HG03354 (cell line): ENCODE measurements at regions not wholly inside any gene's neighbourhood (a gene's known extent, or its start where the extent isn't known, plus 50 kb on each side); places are given as distances from the start of the nearest gene placed in this dataset.

Experiments
- ATAC-seq: cut with Tn5 transposase; IDR thresholded peaks from one replicate; pipeline ENCODE4 v1.9.1; 2021; ENCODE audit warnings: mild to moderate bottlenecking; ENCODE audit not compliant: unreplicated experiment, poor library complexity, severe bottlenecking

DNA sequence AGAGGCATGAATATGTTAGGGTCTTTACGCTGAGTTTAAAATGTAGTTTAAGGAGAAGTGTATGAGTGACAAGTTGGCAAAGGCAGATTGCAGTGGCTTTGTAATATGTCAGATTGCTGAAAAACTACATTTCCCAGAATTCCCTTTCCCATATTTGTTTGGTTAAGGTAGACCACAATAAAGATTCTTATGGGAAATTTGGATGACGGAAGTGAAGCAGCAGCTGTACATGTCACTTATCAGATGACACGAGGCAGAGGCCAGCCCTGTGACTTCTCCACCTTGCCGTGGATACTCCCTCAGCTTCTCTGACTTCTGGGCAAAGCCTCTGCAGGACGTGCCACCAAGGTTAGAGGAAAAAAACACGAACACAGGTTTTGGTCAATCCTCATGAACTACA is 229.7 kb upstream of the DKK2 start:
- no peak for ATAC-seq

- no peak for ATAC-seq
Measured at GRCh38 chr4:107261241-107261874, 225.2 kb upstream of the DKK2 start.

- no peak for ATAC-seq
Measured at GRCh38 chr4:107258359-107258758, 222.2 kb upstream of the DKK2 start.

DNA sequence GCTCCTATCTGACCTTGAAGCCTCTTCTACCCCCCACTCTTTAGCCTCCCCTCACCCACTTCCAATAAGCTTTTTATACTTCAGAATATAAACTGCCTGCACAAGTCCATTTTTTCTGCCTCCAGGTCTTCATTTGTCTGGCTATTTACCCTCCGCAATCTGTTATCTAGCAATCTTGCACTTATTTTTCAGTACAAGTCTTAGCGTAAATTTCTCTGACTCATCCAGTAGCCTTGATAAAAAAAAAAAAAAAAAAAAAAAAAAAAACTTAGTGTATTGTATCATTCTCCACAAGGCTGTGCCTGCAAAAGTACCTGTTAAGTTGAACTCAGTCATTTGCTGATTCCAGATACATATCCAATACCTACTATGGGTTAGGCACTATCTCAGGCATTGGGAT is 219.5 kb upstream of the DKK2 start:
- ATAC-seq, result no peak

- no peak for ATAC-seq
Measured at GRCh38 chr4:107255114-107255513, 219.0 kb upstream of the DKK2 start.

- ATAC-seq, result no peak
Measured at GRCh38 chr4:107253579-107254068, 217.5 kb upstream of the DKK2 start.

DNA sequence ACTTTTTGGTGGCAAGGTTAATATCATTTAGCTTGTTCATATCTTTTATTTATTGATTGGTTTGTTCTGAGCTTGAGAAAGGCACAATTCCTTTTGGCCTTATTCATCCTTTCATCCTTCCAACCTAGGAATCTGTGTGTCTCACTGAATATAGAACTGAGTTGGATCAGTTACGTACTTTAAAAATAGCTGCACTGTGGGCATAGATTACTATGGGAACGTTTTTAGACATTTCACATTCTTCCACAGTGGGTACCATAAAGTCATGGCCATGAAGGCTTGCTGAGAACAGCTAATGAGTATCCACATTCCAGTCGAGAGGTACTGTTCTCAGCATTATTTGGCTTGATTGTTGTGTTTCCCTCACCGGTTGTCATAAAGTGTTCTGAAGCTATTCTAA is 217.0 kb upstream of the DKK2 start:
- no peak for ATAC-seq

DNA sequence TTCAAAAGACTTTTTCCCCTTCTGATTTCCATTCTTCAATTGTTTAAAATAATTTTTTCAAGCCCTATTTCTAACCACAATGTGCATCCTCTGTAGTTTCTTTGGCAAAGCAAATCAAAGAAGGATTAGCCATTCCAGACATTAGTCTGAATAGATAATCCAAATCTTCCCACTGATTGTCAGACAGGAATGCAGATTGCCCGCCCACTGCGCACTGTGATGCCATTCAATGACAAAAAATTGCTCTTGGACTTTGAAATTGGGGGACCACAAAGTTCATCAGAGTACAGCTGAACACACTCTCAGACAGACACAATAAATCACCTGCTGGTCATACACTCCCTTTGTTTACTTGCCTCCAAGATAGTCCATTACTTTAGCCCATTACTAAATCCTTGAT is 216.5 kb upstream of the DKK2 start:
- no peak for ATAC-seq

- no peak for ATAC-seq
Measured at GRCh38 chr4:107248571-107248970, 212.5 kb upstream of the DKK2 start.

DNA sequence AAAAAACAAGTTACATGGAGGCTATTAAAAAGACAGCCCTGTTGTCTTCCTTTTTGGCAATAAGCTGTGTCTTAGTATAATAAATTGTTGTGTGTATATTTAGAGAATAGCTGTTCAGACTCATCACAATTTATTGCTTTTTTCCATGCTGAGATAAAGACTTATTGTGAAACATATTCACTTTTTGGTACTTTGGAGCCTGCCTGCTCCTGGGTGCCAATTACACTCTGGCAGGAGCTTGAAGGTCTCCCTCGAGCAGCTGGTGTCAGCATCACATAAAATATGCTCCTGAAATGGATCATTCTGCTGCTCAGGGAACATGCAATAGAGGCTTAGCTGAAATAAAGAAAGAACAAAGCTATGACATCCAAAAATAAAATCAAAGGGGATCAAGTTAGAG is 211.6 kb upstream of the DKK2 start:
- no peak for ATAC-seq

GRCh38 chr4:107246761-107247160 is 210.6 kb upstream of the DKK2 start:
- ATAC-seq, result no peak

- no peak for ATAC-seq
Measured at GRCh38 chr4:107243141-107243781, 207.1 kb upstream of the DKK2 start.

GRCh38 chr4:107220976-107221375 is 184.9 kb upstream of the DKK2 start:
- ATAC-seq, result no peak

DNA sequence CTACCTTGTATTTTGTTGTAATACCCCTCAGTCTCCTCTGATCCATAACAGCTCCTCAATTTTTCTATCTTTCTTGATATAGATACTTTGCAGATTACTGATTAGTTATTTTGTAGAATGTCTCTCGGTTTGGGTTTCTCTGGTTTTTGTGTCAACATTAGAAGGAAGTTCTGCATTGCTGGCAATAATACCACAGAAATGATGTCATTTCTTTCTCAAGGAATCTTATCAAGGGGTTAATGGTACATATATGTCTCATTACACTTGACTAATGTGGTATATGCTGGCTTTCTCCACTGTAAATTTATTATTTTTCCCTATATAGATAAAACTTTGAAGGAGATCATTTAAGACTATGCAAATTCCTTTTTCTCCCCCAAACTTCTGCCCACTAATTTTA is 183.6 kb upstream of the DKK2 start:
- ATAC-seq, result no peak

DNA sequence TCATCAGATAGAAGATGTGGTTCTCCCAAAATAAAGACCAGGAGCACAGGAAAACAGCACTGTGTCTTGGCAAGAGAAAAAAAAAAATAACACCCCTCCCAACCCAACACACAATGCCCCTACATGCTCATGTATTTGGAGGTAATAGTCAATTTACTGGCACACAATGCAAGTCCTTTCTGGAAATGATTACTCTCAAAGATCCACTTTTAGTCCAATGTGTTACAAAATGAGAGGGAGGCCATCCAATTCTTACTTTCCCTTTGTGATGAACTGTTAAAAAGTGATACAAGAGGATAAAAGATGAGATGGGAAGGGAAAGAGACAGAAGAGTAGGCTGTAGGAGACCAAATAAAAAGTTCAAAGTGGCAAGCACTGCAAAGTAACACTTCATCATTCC is 180.3 kb upstream of the DKK2 start:
- ATAC-seq, result no peak

- ATAC-seq, result no peak
Measured at GRCh38 chr4:107215222-107215621, 179.1 kb upstream of the DKK2 start.

- no peak for ATAC-seq
Measured at GRCh38 chr4:107213880-107214279, 177.8 kb upstream of the DKK2 start.

DNA sequence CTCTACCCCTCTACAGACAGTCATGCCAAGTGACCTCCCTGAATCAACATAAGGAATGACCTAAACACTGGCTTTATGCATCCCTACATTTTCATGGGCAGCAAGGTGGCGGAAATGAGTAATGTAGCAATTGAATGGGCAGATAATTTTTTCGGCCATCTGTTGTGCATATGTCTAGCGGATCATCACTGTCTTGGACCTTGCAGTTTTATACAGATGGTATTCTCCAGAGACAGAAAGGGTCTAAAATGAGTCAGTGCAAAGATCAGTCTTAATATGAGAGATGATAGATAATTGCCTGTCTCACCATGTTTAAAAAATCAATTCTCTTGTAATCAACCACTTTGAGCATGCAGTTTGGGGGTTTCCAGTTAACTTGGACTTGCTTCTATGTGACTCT is 177.3 kb upstream of the DKK2 start:
- no peak for ATAC-seq

DNA sequence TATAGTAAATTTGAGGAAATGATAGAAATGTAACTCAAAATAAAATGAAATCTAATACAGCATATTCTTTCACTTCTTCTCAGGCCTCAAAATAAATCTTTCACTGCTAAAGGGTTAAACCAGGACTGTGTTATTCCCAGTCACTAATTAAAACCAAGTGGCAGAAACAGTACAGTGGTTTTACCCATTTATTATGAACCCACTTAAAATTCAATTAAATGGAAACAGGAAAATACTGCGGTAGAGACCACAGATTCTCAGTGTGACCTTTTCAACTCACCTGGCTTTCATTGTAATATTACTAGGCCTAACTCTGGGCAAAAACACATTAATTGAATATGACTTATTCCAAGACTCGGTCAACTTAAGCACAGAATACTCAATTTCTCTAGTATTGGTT is 176.5 kb upstream of the DKK2 start:
- no peak for ATAC-seq

GRCh38 chr4:107210450-107211239 is 174.5 kb upstream of the DKK2 start:
- ATAC-seq, result no peak

DNA sequence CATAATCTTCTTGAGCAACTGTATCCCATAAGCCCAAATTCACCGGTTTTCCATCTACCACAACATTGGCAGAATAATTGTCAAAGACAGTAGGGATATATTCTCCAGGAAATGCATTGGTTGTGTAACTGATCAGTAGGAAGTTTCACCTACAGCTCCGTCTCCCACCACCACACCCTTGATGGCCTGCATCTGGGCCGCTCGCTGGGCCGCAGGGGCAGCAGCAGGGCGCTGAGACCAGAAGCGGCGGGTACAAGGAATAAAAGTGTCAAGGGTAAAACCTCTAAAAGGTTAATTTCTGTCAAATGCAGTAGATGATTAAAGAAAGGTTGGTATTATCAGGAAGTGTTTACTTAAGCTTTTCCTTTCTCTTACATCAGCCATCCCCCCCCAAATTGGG is 167.6 kb upstream of the DKK2 start:
- no peak for ATAC-seq
